BLaER1 (cell line): ENCODE measurements at regions not wholly inside any gene's neighbourhood (a gene's known extent, or its start where the extent isn't known, plus 50 kb on each side); places are given as distances from the start of the nearest gene placed in this dataset.
"Not testable (repeated sequence)": the region's sequence is repeated elsewhere in the genome, so short reads cannot be mapped to it uniquely, and the experiment has no call there.

Experiments used
- H3K27ac ChIP-seq: shearing (Covaris generic); formaldehyde crosslinking; 2 replicates; pipeline ENCODE4 v1.8.1; 2022
- H3K27me3 ChIP-seq: shearing (Covaris generic); formaldehyde crosslinking; 2 replicates; pipeline ENCODE4 v1.8.1; 2022
- H3K36me3 ChIP-seq: shearing (Covaris generic); formaldehyde crosslinking; 2 replicates; pipeline ENCODE4 v1.8.1; 2022
- H3K4me1 ChIP-seq: shearing (Covaris generic); formaldehyde crosslinking; 2 replicates; pipeline ENCODE4 v1.8.1; 2022
- H3K4me2 ChIP-seq: shearing (Covaris generic); formaldehyde crosslinking; 2 replicates; pipeline ENCODE4 v1.8.1; 2022
- H3K4me3 ChIP-seq: shearing (Covaris generic); formaldehyde crosslinking; 2 replicates; pipeline ENCODE4 v1.8.1; 2022
- H3K9ac ChIP-seq: shearing (Covaris generic); formaldehyde crosslinking; 2 replicates; pipeline ENCODE4 v1.8.1; 2022
- H3K9me3 ChIP-seq: shearing (Covaris generic); formaldehyde crosslinking; 2 replicates; pipeline ENCODE4 v1.8.1; 2022
- H4K20me1 ChIP-seq: shearing (Covaris generic); formaldehyde crosslinking; 2 replicates; pipeline ENCODE4 v1.8.1; 2022
- Cebpa-rat ChIP-seq: shearing (Covaris generic); IDR thresholded peaks from 2 replicates; pipeline ENCODE4 v1.8.1; 2022

DNA sequence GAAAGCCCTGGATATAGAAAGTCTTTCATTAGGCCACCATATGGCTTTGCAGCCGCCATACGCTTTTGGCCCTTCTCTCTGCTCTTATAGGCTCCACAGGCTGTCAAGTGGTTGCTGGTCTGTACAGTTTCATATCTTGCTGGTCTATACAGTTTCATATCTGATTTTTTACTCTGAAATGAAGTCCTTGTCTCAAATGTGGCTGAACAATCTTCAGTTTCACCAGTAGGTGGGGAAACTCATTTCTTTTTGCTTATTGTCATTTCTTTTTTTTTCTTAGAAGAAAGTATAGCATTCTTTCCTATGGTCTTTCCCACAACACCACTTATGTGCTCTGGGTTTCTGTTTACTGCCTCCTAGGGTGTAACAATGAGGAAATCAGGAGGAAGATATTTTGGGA lies 771.4 kb upstream of the MMS22L start:
- TF ChIP-seq Cebpa-rat, result no peak
- Histone ChIP-seq H3K9ac (no peak overlapping the region), H3K4me2 (no peak overlapping the region), H3K27me3 (no peaks in the 10 kb centered on the region), H3K4me1 (no peaks in the 10 kb centered on the region), H3K9me3 (no peaks in the 10 kb centered on the region), H3K36me3 (no peaks in the 10 kb centered on the region), H3K4me3 (no peak overlapping the region), H4K20me1 (no peaks in the 10 kb centered on the region), H3K27ac (no peak overlapping the region)

DNA sequence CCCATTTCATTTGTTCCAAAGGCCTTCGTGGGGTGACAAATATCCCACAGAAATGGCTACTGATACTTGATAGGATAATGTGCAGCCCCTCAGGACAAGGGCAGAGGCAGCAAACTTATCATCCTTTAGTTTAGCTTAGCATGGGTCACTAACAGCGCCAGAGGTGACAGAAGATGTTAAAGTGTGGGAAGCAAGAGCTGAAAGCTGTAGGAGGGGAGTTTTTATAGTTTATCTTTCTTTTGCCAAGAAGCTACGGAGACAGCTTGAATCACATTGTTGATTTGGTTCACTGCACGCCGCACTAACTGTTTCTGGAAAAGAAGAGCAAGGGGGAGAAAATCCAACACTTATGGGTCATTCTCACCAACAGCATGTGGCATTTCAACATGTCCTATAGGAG lies 773.9 kb upstream of the MMS22L start:
- no peaks in the 10 kb centered on the region for H3K9me3 ChIP-seq
- H3K27me3 ChIP-seq, result no peaks in the 10 kb centered on the region
- no peak overlapping the region for H3K4me3 ChIP-seq
- no peaks in the 10 kb centered on the region for H4K20me1 ChIP-seq
- H3K36me3 ChIP-seq, result no peaks in the 10 kb centered on the region
- H3K27ac ChIP-seq, result no peak overlapping the region
- no peak overlapping the region for H3K4me2 ChIP-seq
- TF ChIP-seq Cebpa-rat, result no peak
- H3K4me1 ChIP-seq, result no peaks in the 10 kb centered on the region
- H3K9ac ChIP-seq, result no peak overlapping the region

DNA sequence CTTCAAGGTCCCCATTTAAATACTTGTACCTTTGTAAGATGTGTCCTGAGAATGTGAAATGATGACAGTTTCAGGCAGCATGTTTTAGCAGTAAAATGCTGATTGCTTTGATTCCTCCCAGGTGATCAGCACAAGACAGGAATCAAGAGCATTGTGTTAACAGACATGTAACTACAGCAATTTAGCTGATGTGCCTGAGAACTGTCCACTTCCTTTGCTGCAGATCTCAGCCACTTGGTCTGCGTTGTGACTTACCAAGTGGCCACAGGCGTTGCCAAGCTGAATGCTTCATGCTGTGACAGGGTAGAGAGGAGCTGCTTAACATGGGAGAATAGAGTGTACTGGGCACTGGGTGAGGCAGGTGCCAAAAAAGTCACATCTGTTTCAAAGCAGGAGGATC lies 767.0 kb upstream of the POU3F2 start:
- H3K4me3 ChIP-seq, result no peak overlapping the region
- no peaks in the 10 kb centered on the region for H3K9me3 ChIP-seq
- H3K4me1 ChIP-seq, result peaks cover 7% of the 10 kb centered on the region; the same call in 1 of the 2 replicates
- H3K27me3 ChIP-seq, result no peaks in the 10 kb centered on the region
- no peak overlapping the region for H3K27ac ChIP-seq
- no peak for TF ChIP-seq Cebpa-rat
- H3K36me3 ChIP-seq, result no peaks in the 10 kb centered on the region
- no peak overlapping the region for H3K9ac ChIP-seq
- no peaks in the 10 kb centered on the region for H4K20me1 ChIP-seq
- H3K4me2 ChIP-seq, result no peak overlapping the region

DNA sequence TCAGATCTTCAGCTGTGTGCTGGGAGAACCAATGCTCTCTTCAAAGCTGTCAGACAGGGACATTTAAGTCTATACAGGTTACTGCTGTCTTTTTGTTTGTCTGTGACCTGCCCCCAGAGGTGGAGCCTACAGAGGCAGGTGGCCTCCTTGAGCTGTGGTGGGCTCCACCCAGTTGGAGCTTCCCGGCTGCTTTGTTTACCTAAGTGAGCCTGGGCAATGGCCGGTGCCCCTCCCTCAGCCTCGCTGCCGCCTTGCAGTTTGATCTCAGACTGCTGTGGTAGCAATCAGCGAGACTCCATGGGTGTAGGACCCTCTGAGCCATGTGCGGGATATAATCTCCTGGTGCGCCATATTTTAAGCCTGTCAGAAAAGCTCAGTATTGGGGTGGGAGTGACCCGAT lies 745.8 kb upstream of the POU3F2 start:
- not testable (repeated sequence) for H3K4me3 ChIP-seq, H3K9ac ChIP-seq, H3K27me3 ChIP-seq, H3K9me3 ChIP-seq, H3K4me1 ChIP-seq, H3K4me2 ChIP-seq, H3K36me3 ChIP-seq, H3K27ac ChIP-seq, H4K20me1 ChIP-seq

DNA sequence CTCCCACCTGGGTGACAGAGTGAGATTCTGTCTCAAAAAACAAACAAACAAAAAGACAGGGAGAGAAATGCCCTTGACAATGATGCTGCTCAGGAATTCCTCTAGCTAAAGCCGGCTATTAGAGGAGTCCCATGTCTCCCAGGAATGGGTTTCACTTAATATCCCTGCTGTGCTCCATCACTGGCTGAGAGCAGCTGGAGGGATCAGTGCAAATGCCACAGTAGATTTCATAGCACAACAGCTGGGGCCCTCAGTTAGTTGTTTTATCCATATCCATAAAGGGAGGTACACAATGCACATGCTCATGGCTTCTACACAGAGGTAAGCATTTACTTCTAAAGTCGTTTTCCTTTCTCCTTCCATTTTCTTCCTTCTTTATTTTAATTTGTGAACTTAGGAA lies 742.0 kb upstream of the POU3F2 start:
- no peak overlapping the region for H3K9ac ChIP-seq
- H4K20me1 ChIP-seq, result no peaks in the 10 kb centered on the region
- H3K4me3 ChIP-seq, result no peak overlapping the region
- no peaks in the 10 kb centered on the region for H3K27me3 ChIP-seq
- no peaks in the 10 kb centered on the region for H3K36me3 ChIP-seq
- H3K4me1 ChIP-seq, result no peaks in the 10 kb centered on the region
- TF ChIP-seq Cebpa-rat, result no peak
- no peaks in the 10 kb centered on the region for H3K9me3 ChIP-seq
- no peak overlapping the region for H3K4me2 ChIP-seq
- H3K27ac ChIP-seq, result no peak overlapping the region

DNA sequence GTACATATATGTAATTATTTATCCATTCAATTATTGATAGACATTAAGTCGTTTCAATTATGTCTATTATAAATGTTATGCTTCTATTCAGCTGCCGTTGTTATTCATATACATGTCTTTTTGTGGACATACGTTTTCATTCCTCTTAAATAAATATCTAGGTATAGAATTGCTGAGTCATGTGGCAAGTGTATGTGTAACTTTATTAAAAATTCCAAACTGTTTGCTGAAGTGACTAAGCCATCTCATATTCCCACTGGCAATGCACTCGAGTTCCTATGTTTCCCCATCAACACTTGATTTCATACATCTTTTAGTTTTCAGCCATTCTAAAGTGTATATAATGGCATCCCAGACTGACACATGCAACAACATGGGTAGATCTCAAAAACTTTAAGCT lies 739.7 kb upstream of the POU3F2 start:
- Histone ChIP-seq H4K20me1 (no peaks in the 10 kb centered on the region), H3K27me3 (no peaks in the 10 kb centered on the region), H3K27ac (no peak overlapping the region), H3K4me3 (no peak overlapping the region), H3K9me3 (no peaks in the 10 kb centered on the region), H3K36me3 (no peaks in the 10 kb centered on the region), H3K4me1 (no peaks in the 10 kb centered on the region), H3K9ac (no peak overlapping the region), H3K4me2 (no peak overlapping the region)
- TF ChIP-seq Cebpa-rat, result no peak

DNA sequence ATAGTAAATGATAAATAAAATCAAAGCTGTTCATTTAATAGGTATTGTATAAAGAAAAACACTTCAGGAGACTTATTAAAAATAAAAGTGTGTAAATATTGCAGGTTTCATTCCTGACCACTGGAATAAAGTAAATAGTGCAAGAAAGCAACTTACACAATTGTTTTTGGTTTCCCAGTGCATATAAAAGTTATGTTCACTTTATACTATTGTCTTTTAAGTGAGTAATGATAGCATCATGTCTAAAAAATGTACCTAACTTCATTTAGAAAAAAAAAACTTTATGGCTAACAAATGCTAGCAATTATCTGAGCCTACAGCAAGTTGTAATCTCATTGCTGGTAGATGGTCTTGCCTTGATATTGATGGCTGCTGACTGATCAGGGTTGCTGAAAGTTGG lies 726.6 kb upstream of the POU3F2 start:
- TF ChIP-seq Cebpa-rat, result no peak
- no peak overlapping the region for H3K4me3 ChIP-seq
- H3K4me2 ChIP-seq, result no peak overlapping the region

DNA sequence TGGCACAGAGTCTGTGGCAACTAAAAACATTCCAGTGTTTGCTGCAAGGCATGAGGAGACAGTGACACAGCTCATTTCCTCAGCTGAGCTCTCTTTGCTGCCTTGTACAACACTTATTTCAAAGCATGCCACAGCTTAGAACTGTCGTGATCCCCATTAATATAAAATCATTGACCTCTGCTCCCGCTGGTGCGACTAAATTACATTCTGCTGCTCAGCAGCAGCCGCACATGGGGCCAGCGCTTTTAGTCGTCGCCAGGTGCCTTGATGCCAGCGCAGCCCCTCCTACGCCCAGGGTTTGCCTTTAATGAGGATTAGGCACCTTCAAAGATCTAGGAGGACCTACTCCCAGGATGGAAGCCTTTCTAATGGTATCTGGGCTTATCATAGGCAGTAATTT lies 717.9 kb upstream of the POU3F2 start:
- no peaks in the 10 kb centered on the region for H3K4me1 ChIP-seq
- H3K27ac ChIP-seq, result no peak overlapping the region
- no peaks in the 10 kb centered on the region for H4K20me1 ChIP-seq
- H3K4me2 ChIP-seq, result no peak overlapping the region
- H3K36me3 ChIP-seq, result no peaks in the 10 kb centered on the region
- H3K9me3 ChIP-seq, result no peaks in the 10 kb centered on the region
- H3K27me3 ChIP-seq, result no peaks in the 10 kb centered on the region
- H3K4me3 ChIP-seq, result no peak overlapping the region
- no peak for TF ChIP-seq Cebpa-rat
- H3K9ac ChIP-seq, result no peak overlapping the region

More for the DNA sequence above, 726.6 kb upstream of the POU3F2 start:
- Histone ChIP-seq H3K27ac (no peak overlapping the region), H3K9ac (no peak overlapping the region), H3K9me3 (no peaks in the 10 kb centered on the region), H3K27me3 (no peaks in the 10 kb centered on the region), H3K4me1 (no peaks in the 10 kb centered on the region), H4K20me1 (no peaks in the 10 kb centered on the region), H3K36me3 (no peaks in the 10 kb centered on the region)

DNA sequence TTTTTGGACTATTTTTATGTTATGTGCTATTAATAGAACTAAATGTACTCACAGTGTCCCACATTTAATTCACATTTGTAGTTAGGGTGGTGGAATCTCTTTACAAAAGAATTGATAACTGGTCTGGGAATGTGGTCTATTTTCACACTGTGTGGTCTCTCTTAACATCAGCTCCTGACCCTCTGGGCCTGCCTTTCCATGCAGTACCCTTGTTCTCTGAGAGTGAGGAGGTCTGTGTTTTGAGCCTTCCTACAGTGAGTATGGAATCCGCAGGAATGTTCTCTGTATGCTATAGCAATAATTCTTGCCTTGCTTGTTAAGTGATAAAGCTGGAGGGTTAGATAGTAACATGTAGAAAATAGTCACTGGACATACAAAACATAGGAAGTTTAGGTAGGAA lies 717.3 kb upstream of the POU3F2 start:
- Histone ChIP-seq H3K9ac (no peak overlapping the region), H3K36me3 (no peaks in the 10 kb centered on the region), H3K4me2 (no peak overlapping the region), H3K4me1 (no peaks in the 10 kb centered on the region), H3K4me3 (no peak overlapping the region), H4K20me1 (no peaks in the 10 kb centered on the region), H3K27me3 (no peaks in the 10 kb centered on the region), H3K27ac (no peak overlapping the region), H3K9me3 (no peaks in the 10 kb centered on the region)
- no peak for TF ChIP-seq Cebpa-rat

DNA sequence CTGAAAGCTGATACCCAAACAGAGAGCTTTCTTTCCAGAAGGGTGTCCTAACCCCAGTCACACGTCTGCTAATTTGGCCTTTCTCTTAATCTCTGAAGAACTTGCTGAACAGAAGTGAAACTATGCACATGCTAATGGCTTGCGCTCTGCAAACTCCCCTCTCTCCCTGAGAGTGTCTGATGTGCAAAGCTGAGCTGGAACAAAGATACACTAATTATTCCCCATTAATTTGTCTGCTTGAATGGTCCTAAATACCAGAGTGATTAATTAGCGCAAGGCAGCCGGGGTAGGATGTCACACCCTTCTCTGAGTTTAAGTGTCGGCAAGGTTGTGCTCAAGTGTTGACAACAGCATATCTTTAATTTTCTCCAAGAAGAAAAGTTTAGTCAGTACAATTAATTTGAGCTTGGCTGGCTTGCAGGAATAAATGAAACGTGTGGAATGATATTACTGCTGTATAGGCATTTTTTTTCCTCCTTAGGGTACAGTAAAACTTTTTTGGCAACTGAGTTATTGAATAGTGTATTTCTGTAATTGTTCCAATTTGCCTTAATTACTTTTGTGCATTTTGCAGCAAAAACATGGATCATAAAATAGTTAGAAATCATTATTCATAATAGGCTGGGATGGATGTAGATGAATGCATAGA lies 715.9 kb upstream of the POU3F2 start:
- H3K4me2 ChIP-seq, result no peak overlapping the region
- no peak overlapping the region for H3K9ac ChIP-seq

DNA sequence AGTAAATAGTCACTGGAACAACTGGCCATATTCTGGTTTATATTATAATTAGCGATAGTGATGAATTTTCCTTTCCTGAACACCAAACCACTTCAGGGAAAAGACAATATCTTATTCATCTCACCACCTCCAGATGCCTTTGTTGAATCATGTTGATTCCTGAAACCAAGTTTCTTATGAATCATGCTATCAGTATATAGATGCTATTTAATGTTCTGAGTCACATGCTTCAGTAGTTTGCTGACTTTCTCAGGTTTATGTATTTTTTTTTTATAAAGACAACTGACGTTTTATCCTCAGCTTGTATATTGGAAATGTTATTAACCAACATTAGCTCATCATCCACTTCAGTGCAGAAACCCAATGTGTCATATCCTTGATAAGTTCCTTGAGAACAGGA lies 710.2 kb upstream of the POU3F2 start:
- no peak overlapping the region for H3K4me3 ChIP-seq
- no peaks in the 10 kb centered on the region for H3K36me3 ChIP-seq
- no peak overlapping the region for H3K4me2 ChIP-seq
- H3K27me3 ChIP-seq, result no peaks in the 10 kb centered on the region
- H3K9ac ChIP-seq, result no peak overlapping the region
- no peaks in the 10 kb centered on the region for H3K4me1 ChIP-seq
- TF ChIP-seq Cebpa-rat, result no peak
- no peaks in the 10 kb centered on the region for H4K20me1 ChIP-seq
- H3K27ac ChIP-seq, result no peak overlapping the region
- no peaks in the 10 kb centered on the region for H3K9me3 ChIP-seq

More for the DNA sequence above, 715.9 kb upstream of the POU3F2 start:
- H3K36me3 ChIP-seq, result no peaks in the 10 kb centered on the region
- no peaks in the 10 kb centered on the region for H3K9me3 ChIP-seq
- no peak overlapping the region for H3K27ac ChIP-seq
- no peaks in the 10 kb centered on the region for H3K4me1 ChIP-seq
- H3K27me3 ChIP-seq, result no peaks in the 10 kb centered on the region
- no peak overlapping the region for H3K4me3 ChIP-seq
- no peaks in the 10 kb centered on the region for H4K20me1 ChIP-seq
- no peak for TF ChIP-seq Cebpa-rat
